OCI-LY7 (cell line): ENCODE measurements at regions not wholly inside any gene's neighbourhood (a gene's known extent, or its start where the extent isn't known, plus 50 kb on each side); places are given as distances from the start of the nearest gene placed in this dataset.
"Not testable (repeated sequence)": the region's sequence is repeated elsewhere in the genome, so short reads cannot be mapped to it uniquely, and the experiment has no call there.

ENCODE experiments used
- EZH2phosphoT487 ChIP-seq: fragments of 200-600 bp; sonication (generic); IDR thresholded peaks from 2 replicates; pipeline ENCODE4 v1.6.1; 2018; ENCODE audit warnings: low read depth, borderline replicate concordance, mild to moderate bottlenecking, mixed run types, antibody characterized with exemption, low read length, moderate library complexity, mixed read lengths
- TF ChIP-seq, protein P1 (sequence below): fragments of 200-600 bp; sonication (generic); conservative IDR thresholded peaks from 2 replicates; pipeline ENCODE4 v1.5.1; 2014; ENCODE audit warnings: mild to moderate bottlenecking, antibody characterized with exemption, low read length, moderate library complexity, mixed read lengths

DNA sequence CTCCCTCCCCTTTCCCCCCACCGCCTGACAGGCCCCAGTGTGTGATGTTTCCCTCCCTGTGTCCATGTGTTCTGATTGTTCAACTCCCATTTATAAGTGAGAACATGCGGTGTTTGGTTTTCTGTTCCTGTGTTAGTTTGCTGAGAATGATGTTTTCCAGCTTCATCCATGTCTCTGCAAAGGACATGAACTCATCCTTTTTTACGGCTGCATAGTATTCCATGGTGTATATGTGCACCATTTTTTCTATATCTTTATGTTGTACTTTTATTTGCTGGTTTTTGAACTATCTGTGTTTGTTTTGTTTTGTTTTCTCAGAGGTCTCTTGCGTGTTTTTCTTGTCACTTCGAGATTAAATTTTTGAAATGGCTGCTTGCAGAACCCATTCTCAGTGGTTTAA is 188.8 kb upstream of the SLIT2 start:
- TF ChIP-seq, protein P1, sequence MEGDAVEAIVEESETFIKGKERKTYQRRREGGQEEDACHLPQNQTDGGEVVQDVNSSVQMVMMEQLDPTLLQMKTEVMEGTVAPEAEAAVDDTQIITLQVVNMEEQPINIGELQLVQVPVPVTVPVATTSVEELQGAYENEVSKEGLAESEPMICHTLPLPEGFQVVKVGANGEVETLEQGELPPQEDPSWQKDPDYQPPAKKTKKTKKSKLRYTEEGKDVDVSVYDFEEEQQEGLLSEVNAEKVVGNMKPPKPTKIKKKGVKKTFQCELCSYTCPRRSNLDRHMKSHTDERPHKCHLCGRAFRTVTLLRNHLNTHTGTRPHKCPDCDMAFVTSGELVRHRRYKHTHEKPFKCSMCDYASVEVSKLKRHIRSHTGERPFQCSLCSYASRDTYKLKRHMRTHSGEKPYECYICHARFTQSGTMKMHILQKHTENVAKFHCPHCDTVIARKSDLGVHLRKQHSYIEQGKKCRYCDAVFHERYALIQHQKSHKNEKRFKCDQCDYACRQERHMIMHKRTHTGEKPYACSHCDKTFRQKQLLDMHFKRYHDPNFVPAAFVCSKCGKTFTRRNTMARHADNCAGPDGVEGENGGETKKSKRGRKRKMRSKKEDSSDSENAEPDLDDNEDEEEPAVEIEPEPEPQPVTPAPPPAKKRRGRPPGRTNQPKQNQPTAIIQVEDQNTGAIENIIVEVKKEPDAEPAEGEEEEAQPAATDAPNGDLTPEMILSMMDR, result not testable (repeated sequence)
- not testable (repeated sequence) for TF ChIP-seq EZH2phosphoT487
